ENCODE measurements at regions not wholly inside any gene's neighbourhood (a gene's known extent, or its start where the extent isn't known, plus 50 kb on each side); places are given as distances from the start of the nearest gene placed in this dataset.
A peak's percentile ranks its signal among the peaks of the same experiment; 100 is the strongest.
"Not testable (repeated sequence)": the region's sequence is repeated elsewhere in the genome, so short reads cannot be mapped to it uniquely, and the experiment has no call there.

DNA sequence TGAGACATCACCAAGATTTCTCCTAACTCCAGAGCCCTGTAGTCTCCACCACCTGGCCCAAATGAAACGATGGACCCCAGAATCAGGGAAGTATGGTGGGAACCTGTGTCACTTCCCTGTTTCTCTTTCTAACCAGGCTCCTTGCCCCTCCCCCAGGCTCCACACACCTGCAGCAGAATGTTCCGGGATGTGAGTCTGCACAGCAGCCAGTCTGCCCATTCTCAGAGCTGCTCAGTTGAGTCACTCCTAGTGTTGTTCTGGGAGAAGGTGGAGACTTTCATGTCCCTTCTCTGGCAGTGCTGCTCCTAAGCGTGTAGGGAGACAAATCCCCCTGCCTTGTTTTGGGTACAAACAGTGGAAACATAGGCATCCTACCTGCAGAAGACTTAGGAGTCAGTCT is 76.0 kb upstream of the XPA start:
- intact Hi-C loops (cut with micrococcal nuclease) = no loop called here
- Histone ChIP-seq H3K4me1 (ENCODE audit: insufficient read depth, low read length) (no peaks in the 10 kb centered on the region), H3K9me3 (ENCODE audit: control insufficient read depth in 1 of 2, low read length in 2 of 2) (no peaks in the 10 kb centered on the region), H3K36me3 (ENCODE audit: insufficient read depth, low read length) (no peaks in the 10 kb centered on the region), H3K27me3 (ENCODE audit: insufficient read depth, low read length) (peaks cover 3% of the 10 kb centered on the region), H3K4me3 (ENCODE audit: low read length in 2 of 2) (no peak overlapping the region), H3K27ac (ENCODE audit: low read depth, low read length) (no peak overlapping the region)
- no peaks in the 10 kb centered on the region for H3K36me3 Mint-ChIP-seq
- CTCF ChIA-PET (ENCODE audit: partially characterized antibody) = no interaction called here
- POLR2A ChIA-PET (ENCODE audit: partially characterized antibody) = no interaction called here
- peaks cover 0 to 11% (median 4%) of the 10 kb centered on the region in 8 donors for H3K9me3 Mint-ChIP-seq
- H3K27me3 Mint-ChIP-seq = peaks cover 8 to 24% of the 10 kb centered on the region in 2 donors
- H3K4me1 Mint-ChIP-seq = no peaks in the 10 kb centered on the region
- H3K4me3 Mint-ChIP-seq = no peak overlapping the region
- H3K27ac Mint-ChIP-seq = no peak overlapping the region
- DNase-seq = no peak

DNA sequence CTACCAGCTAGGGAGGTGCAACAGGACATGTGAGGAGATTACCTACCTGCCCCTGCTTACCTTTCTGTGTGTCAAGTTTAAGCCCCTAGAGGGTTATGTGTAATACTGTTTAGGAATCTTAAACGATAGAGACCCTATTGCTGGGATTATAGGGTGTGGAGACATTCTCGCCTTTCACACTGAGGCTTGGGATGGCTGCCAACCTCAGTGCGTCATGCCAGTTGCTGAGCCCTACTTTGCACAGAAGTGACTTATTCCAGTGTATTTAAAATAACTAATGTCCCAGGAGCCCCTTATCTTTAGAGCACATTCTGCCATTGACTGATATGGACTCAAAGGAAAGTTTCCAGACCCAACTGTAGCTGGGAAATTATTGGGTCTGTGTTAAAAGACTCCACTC is 76.6 kb upstream of the XPA start:
- ChIA-PET CTCF (ENCODE audit: partially characterized antibody) (no interaction called here), POLR2A (ENCODE audit: partially characterized antibody) (no interaction called here)
- H3K4me3 Mint-ChIP-seq = no peak overlapping the region
- Histone ChIP-seq H3K36me3 (ENCODE audit: insufficient read depth, low read length) (no peaks in the 10 kb centered on the region), H3K4me1 (ENCODE audit: insufficient read depth, low read length) (no peaks in the 10 kb centered on the region), H3K27me3 (ENCODE audit: insufficient read depth, low read length) (peaks cover 3% of the 10 kb centered on the region), H3K27ac (ENCODE audit: low read depth, low read length) (no peak overlapping the region), H3K9me3 (ENCODE audit: control insufficient read depth in 1 of 2, low read length in 2 of 2) (no peaks in the 10 kb centered on the region), H3K4me3 (ENCODE audit: low read length in 2 of 2) (no peak overlapping the region)
- peaks cover 8 to 24% of the 10 kb centered on the region in 2 donors for H3K27me3 Mint-ChIP-seq
- intact Hi-C loops (cut with micrococcal nuclease) = no loop called here
- no peaks in the 10 kb centered on the region for H3K36me3 Mint-ChIP-seq
- H3K9me3 Mint-ChIP-seq = peaks cover 0 to 17% (median 10%) of the 10 kb centered on the region in 8 donors
- DNase-seq = no peak
- H3K4me1 Mint-ChIP-seq = no peaks in the 10 kb centered on the region
- H3K27ac Mint-ChIP-seq = no peak overlapping the region

DNA sequence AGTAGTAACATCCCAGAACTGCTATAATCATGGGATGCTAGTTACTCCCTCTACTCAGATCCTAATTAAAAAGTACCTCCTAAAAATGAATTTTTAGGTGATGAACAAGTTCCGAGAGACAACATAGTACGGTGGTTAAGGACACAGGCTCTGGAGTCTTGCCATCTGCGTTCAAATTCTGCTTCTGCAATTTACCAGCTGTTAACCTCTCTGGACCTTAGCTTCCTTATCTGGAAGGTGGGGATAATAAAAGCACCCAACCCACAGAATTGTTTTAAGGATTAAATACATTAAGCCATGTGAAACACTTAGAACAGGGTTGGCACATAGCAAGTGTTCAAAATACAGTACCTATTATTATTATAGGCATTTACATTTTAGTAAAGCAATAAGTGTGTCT is 77.5 kb upstream of the XPA start:
- H3K4me3 ChIP-seq (ENCODE audit: low read length in 2 of 2) = no peak overlapping the region
- peaks cover 8 to 22% of the 10 kb centered on the region in 2 donors for H3K27me3 Mint-ChIP-seq
- H3K36me3 ChIP-seq (ENCODE audit: insufficient read depth, low read length) = no peaks in the 10 kb centered on the region
- H3K9me3 Mint-ChIP-seq = peaks cover 0 to 27% (median 16%) of the 10 kb centered on the region in 8 donors
- no peak overlapping the region for H3K27ac Mint-ChIP-seq
- peaks cover 2 to 3% of the 10 kb centered on the region in 2 donors for H3K36me3 Mint-ChIP-seq
- no peaks in the 10 kb centered on the region for H3K9me3 ChIP-seq (ENCODE audit: control insufficient read depth in 1 of 2, low read length in 2 of 2)
- H3K4me3 Mint-ChIP-seq = no peak overlapping the region
- POLR2A ChIA-PET (ENCODE audit: partially characterized antibody) = no interaction called here
- no peaks in the 10 kb centered on the region for H3K4me1 Mint-ChIP-seq
- no peaks in the 10 kb centered on the region for H3K4me1 ChIP-seq (ENCODE audit: insufficient read depth, low read length)
- DNase-seq = no peak
- intact Hi-C loops (cut with micrococcal nuclease) = no loop called here
- no peak overlapping the region for H3K27ac ChIP-seq (ENCODE audit: low read depth, low read length)
- peaks cover 3% of the 10 kb centered on the region for H3K27me3 ChIP-seq (ENCODE audit: insufficient read depth, low read length)
- CTCF ChIA-PET (ENCODE audit: partially characterized antibody) = no interaction called here

DNA sequence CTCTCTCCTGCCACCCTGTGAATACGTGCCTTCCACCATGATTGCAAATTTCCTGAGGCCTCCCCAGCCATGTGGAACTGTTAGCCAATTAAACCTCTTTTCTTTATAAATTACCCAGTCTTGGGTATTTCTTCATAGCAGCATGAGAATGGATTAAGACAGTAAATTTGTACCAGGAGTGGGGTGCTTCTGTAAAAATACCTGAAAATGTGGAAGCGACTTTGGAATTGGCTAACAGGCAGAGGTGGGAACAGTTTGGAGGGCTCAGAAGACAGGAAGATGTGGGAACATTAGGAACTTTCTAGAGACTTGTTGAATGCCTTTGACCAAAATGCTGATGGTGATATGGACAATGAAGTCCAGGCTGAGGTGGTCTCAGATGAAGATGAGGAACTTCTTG is 74.3 kb upstream of the FOXE1 start:
- peaks cover 0 to 31% (median 19%) of the 10 kb centered on the region in 8 donors for H3K9me3 Mint-ChIP-seq
- H3K4me1 ChIP-seq (ENCODE audit: insufficient read depth, low read length); H3K4me1 Mint-ChIP-seq; H3K4me3 ChIP-seq (ENCODE audit: low read length in 2 of 2); H3K27me3 ChIP-seq (ENCODE audit: insufficient read depth, low read length); H3K9me3 ChIP-seq (ENCODE audit: control insufficient read depth in 1 of 2, low read length in 2 of 2); POLR2A ChIA-PET (ENCODE audit: partially characterized antibody); intact Hi-C loops (cut with micrococcal nuclease); H3K36me3 Mint-ChIP-seq; H3K27ac Mint-ChIP-seq; CTCF ChIA-PET (ENCODE audit: partially characterized antibody); DNase-seq; H3K36me3 ChIP-seq (ENCODE audit: insufficient read depth, low read length); H3K27ac ChIP-seq (ENCODE audit: low read depth, low read length); H3K4me3 Mint-ChIP-seq: not testable (repeated sequence)
- peaks cover 8 to 15% of the 10 kb centered on the region in 2 donors for H3K27me3 Mint-ChIP-seq

DNA sequence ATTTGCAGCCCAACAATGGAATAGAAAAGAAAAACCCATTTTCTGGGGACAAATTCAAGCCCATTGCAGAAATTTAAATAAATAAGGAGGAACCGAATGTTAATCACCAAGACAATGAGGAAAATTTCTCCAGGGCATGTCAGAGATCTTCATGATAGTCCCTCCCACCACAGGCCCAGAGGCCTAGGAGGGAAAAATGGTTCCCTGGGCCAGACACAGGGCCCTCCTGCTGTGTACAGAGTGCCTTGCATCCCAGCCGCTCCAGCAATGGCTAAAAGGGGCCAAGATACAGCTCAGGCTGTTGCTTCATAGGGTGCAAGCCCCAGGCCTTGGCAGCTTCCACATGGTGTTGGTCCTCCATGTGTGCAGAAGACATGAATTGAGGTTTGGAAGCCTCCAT is 73.4 kb upstream of the FOXE1 start:
- no peaks in the 10 kb centered on the region for H3K4me1 ChIP-seq (ENCODE audit: insufficient read depth, low read length)
- Mint-ChIP-seq H3K4me1 (no peaks in the 10 kb centered on the region), H3K36me3 (peaks cover 2 to 3% of the 10 kb centered on the region in 2 donors), H3K27ac (no peak overlapping the region), H3K27me3 (peaks cover 8 to 16% of the 10 kb centered on the region in 2 donors), H3K9me3 (peaks cover 0 to 31% (median 19%) of the 10 kb centered on the region in 8 donors), H3K4me3 (no peak overlapping the region)
- CTCF ChIA-PET (ENCODE audit: partially characterized antibody) = no interaction called here
- H3K36me3 ChIP-seq (ENCODE audit: insufficient read depth, low read length) = no peaks in the 10 kb centered on the region
- POLR2A ChIA-PET (ENCODE audit: partially characterized antibody) = no interaction called here
- DNase-seq = no peak
- H3K9me3 ChIP-seq (ENCODE audit: control insufficient read depth in 1 of 2, low read length in 2 of 2) = no peaks in the 10 kb centered on the region
- H3K27ac ChIP-seq (ENCODE audit: low read depth, low read length) = no peak overlapping the region
- intact Hi-C loops (cut with micrococcal nuclease) = no loop called here
- H3K27me3 ChIP-seq (ENCODE audit: insufficient read depth, low read length) = no peaks in the 10 kb centered on the region
- no peak overlapping the region for H3K4me3 ChIP-seq (ENCODE audit: low read length in 2 of 2)

DNA sequence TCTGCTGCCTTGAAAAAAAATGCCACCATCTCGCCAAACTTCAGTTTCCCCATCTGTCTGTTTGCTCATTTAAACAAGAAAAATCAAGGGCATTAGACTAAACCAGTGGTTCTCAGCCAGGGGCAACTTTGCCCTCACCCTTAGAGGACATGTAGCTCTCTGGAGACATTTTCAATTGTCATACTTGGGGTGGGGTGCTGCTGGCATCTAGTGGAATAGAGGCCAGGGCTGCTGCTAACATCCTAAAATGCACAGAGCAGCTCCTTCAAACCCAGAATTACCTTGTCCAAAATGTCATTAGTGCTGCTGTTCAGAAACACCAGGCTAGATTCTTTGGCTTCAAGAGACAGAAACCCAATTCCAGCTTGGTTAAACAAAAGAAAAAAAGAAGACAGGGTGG is 71.1 kb upstream of the FOXE1 start:
- Histone ChIP-seq H3K4me1 (ENCODE audit: insufficient read depth, low read length) (no peaks in the 10 kb centered on the region), H3K4me3 (ENCODE audit: low read length in 2 of 2) (no peak overlapping the region), H3K36me3 (ENCODE audit: insufficient read depth, low read length) (no peaks in the 10 kb centered on the region), H3K27ac (ENCODE audit: low read depth, low read length) (no peak overlapping the region), H3K9me3 (ENCODE audit: control insufficient read depth in 1 of 2, low read length in 2 of 2) (no peaks in the 10 kb centered on the region), H3K27me3 (ENCODE audit: insufficient read depth, low read length) (no peaks in the 10 kb centered on the region)
- H3K4me1 Mint-ChIP-seq = no peaks in the 10 kb centered on the region
- ChIA-PET POLR2A (ENCODE audit: partially characterized antibody) (no interaction called here), CTCF (ENCODE audit: partially characterized antibody) (interaction anchor here (1.0 kb wide), 1 partner anchor 76 kb away, joined by 4 read pairs; no protein-coding TSS in a partner anchor)
- intact Hi-C loops (cut with micrococcal nuclease) = no loop called here
- H3K4me3 Mint-ChIP-seq = no peak overlapping the region
- H3K27ac Mint-ChIP-seq = peak overlapping the region in 1 of 7 donors; percentile 44
- peaks cover 9 to 15% of the 10 kb centered on the region in 2 donors for H3K27me3 Mint-ChIP-seq
- H3K9me3 Mint-ChIP-seq = peaks cover 0 to 31% (median 19%) of the 10 kb centered on the region in 8 donors
- no peak for DNase-seq
- peaks cover 2 to 3% of the 10 kb centered on the region in 2 donors for H3K36me3 Mint-ChIP-seq

DNA sequence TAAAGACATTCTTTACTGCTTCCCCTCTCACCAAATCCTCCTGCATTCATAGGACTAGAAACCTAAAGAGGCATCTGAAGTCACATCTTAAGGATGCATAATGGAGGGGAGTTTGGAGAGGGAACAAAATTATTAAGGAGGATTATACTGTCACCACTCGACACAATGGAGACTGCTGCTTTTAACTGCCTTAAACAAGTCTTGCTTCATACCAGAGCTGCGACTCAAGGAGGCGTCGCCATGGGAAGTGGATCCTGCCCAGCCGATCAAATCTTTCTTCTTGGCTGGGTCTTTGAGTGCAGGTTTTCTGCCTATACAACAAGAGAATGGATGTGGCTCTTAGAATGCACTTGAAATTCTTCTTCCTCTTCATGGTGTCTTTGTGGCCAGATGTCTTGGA is 66.7 kb upstream of the FOXE1 start:
- intact Hi-C loops (cut with micrococcal nuclease) = no loop called here
- ChIA-PET CTCF (ENCODE audit: partially characterized antibody) (no interaction called here), POLR2A (ENCODE audit: partially characterized antibody) (no interaction called here)
- Histone ChIP-seq H3K4me1 (ENCODE audit: insufficient read depth, low read length) (no peaks in the 10 kb centered on the region), H3K4me3 (ENCODE audit: low read length in 2 of 2) (no peak overlapping the region), H3K27ac (ENCODE audit: low read depth, low read length) (no peak overlapping the region), H3K27me3 (ENCODE audit: insufficient read depth, low read length) (no peaks in the 10 kb centered on the region), H3K9me3 (ENCODE audit: control insufficient read depth in 1 of 2, low read length in 2 of 2) (no peaks in the 10 kb centered on the region), H3K36me3 (ENCODE audit: insufficient read depth, low read length) (no peaks in the 10 kb centered on the region)
- H3K36me3 Mint-ChIP-seq = no peaks in the 10 kb centered on the region
- DNase-seq = no peak
- H3K27me3 Mint-ChIP-seq = peaks cover 9 to 10% of the 10 kb centered on the region in 2 donors
- H3K27ac Mint-ChIP-seq = no peak overlapping the region
- no peak overlapping the region for H3K4me3 Mint-ChIP-seq
- peaks cover 0 to 1% (median 0%) of the 10 kb centered on the region in 8 donors for H3K9me3 Mint-ChIP-seq
- no peaks in the 10 kb centered on the region for H3K4me1 Mint-ChIP-seq

DNA sequence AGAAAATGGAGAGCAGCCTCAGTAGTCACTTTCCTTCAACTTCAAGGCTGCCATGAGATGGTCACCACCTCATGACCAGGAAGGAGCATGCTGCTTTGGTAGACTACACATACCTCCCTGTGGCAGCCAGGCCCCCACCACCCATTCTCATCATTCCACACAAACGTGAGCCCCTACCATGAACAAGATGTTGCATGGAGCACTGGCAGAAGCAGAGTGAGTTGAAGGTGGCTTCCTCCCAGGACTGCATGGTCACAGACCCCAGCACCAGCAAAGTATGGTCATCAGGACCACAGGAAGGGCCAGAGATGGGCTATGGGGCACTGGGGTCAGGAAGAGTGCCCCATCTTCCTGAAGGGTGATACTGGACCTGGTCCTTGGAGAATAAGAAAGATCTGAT is 65.5 kb upstream of the FOXE1 start:
- H3K36me3 ChIP-seq (ENCODE audit: insufficient read depth, low read length) = no peaks in the 10 kb centered on the region
- no peak overlapping the region for H3K27ac ChIP-seq (ENCODE audit: low read depth, low read length)
- intact Hi-C loops (cut with micrococcal nuclease) = no loop called here
- CTCF ChIA-PET (ENCODE audit: partially characterized antibody) = no interaction called here
- H3K27me3 Mint-ChIP-seq = peaks cover 9% of the 10 kb centered on the region in 2 donors
- H3K27ac Mint-ChIP-seq = peak overlapping the region in 1 of 7 donors; percentile 2
- peaks cover 0 to 1% (median 0%) of the 10 kb centered on the region in 8 donors for H3K9me3 Mint-ChIP-seq
- H3K36me3 Mint-ChIP-seq = no peaks in the 10 kb centered on the region
- no peaks in the 10 kb centered on the region for H3K27me3 ChIP-seq (ENCODE audit: insufficient read depth, low read length)
- no peaks in the 10 kb centered on the region for H3K4me1 Mint-ChIP-seq
- H3K9me3 ChIP-seq (ENCODE audit: control insufficient read depth in 1 of 2, low read length in 2 of 2) = no peaks in the 10 kb centered on the region
- no peak overlapping the region for H3K4me3 ChIP-seq (ENCODE audit: low read length in 2 of 2)
- H3K4me3 Mint-ChIP-seq = no peak overlapping the region
- POLR2A ChIA-PET (ENCODE audit: partially characterized antibody) = no interaction called here
- no peaks in the 10 kb centered on the region for H3K4me1 ChIP-seq (ENCODE audit: insufficient read depth, low read length)
- DNase-seq = no peak
